ENCODE measurements at regions not wholly inside any gene's neighbourhood (a gene's known extent, or its start where the extent isn't known, plus 50 kb on each side); places are given as distances from the start of the nearest gene placed in this dataset.

DNA sequence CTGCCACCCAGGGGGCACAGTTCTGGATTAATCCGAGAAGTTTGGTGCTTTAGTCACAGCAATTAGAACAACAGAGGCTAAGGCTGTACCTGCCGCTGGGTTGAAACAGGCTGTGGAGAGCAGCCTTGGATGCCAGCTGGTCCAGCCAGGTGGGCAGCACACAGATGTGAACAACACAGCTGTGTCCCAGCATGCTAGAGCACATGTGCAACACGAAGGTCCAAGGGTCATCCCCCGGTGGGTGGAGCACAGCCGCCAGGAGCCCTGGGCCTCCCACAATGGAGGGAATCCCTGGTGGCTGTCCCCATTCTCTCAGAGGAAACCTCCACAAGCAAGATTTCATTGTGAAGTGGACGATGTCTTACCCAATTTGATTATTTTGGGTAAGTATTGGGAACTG lies 99.2 kb upstream of the SYNDIG1 start:
- TF ChIP-seq, protein P1, sequence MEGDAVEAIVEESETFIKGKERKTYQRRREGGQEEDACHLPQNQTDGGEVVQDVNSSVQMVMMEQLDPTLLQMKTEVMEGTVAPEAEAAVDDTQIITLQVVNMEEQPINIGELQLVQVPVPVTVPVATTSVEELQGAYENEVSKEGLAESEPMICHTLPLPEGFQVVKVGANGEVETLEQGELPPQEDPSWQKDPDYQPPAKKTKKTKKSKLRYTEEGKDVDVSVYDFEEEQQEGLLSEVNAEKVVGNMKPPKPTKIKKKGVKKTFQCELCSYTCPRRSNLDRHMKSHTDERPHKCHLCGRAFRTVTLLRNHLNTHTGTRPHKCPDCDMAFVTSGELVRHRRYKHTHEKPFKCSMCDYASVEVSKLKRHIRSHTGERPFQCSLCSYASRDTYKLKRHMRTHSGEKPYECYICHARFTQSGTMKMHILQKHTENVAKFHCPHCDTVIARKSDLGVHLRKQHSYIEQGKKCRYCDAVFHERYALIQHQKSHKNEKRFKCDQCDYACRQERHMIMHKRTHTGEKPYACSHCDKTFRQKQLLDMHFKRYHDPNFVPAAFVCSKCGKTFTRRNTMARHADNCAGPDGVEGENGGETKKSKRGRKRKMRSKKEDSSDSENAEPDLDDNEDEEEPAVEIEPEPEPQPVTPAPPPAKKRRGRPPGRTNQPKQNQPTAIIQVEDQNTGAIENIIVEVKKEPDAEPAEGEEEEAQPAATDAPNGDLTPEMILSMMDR (IDR thresholded peaks at IDR 0.05) = no peak
- no peak for TF ChIP-seq POLR2A (IDR thresholded peaks at IDR 0.05)

Measured in thyroid gland (tissue), 4 donors.